ENCODE measurements at regions not wholly inside any gene's neighbourhood (a gene's known extent, or its start where the extent isn't known, plus 50 kb on each side); places are given as distances from the start of the nearest gene placed in this dataset.

DNA sequence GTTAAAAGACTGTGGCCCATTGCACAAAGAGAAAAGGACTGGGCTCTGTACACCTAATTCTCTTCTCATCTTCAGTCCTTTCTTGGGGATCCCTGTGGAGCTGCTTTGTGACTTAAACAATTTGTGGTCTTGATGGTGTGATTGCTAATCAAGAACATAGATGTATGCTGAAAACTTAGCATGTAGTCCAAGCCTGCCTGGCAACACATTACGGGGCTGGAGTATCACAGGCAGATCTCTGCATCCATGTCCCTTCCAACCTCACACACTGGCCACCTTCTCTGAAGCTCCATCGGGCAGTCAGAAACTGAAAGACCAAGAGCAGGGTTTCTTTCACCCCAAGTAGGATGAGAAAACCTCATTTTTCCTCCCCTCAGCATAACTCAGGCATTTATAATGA lies 69.6 kb upstream of the ARGLU1 start:
- TF ChIP-seq, protein P1, sequence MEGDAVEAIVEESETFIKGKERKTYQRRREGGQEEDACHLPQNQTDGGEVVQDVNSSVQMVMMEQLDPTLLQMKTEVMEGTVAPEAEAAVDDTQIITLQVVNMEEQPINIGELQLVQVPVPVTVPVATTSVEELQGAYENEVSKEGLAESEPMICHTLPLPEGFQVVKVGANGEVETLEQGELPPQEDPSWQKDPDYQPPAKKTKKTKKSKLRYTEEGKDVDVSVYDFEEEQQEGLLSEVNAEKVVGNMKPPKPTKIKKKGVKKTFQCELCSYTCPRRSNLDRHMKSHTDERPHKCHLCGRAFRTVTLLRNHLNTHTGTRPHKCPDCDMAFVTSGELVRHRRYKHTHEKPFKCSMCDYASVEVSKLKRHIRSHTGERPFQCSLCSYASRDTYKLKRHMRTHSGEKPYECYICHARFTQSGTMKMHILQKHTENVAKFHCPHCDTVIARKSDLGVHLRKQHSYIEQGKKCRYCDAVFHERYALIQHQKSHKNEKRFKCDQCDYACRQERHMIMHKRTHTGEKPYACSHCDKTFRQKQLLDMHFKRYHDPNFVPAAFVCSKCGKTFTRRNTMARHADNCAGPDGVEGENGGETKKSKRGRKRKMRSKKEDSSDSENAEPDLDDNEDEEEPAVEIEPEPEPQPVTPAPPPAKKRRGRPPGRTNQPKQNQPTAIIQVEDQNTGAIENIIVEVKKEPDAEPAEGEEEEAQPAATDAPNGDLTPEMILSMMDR (conservative IDR thresholded peaks at IDR 0.05), result no peak
- TF ChIP-seq EZH2 (IDR thresholded peaks at IDR 0.05; ENCODE audit: low read depth), result no peak
